K562 (cell line): ENCODE measurements at regions not wholly inside any gene's neighbourhood (a gene's known extent, or its start where the extent isn't known, plus 50 kb on each side); places are given as distances from the start of the nearest gene placed in this dataset.

Experiments used
- ATAC-seq: fragments of 200-7000 bp; cut with Tn5 transposase; 3 replicates; pipeline ENCODE4 v1.9.1; 2020; ENCODE audit warnings: moderate library complexity
- BruUV-seq: library from RNA; stranded (reverse); fragments of 400-500 nt; replicated peaks from 2 replicates; lab custom pipeline; 2021; lab: Mats Ljungman, UMichigan
- CTCF ChIA-PET: fragments of 300-600 bp; formaldehyde crosslinking; extraction: SDS; loops from one replicate; lab custom pipeline; 2021; ENCODE audit warnings: low intra/inter-chr PET ratio; lab: Yijun Ruan, JAX
- POLR2A ChIA-PET: fragments of 300-600, 350-650 bp; sonication (Branson Sonifier 250); formaldehyde crosslinking; extraction: SDS; loops from one replicate; lab custom pipeline; 2021; ENCODE audit warnings: antibody characterized with exemption, inconsistent platforms; lab: Yijun Ruan, JAX
- DNase-seq, 4 experiments: peaks; one replicate each; pipeline versions ENCODE4 v3.0.0 to v3.0.0-alpha.2; 2011 to 2018; ENCODE audit warnings: low spot score in 3 of 4, mixed read lengths in 3 of 4; ENCODE audit errors: extremely low read depth in 1 of 4
- FAIRE-seq: peaks from 2 replicates; lab custom pipeline; 2011; peaks lifted over from hg19 to GRCh38; lab: Jason Lieb, UNC
- H2AFZ ChIP-seq: 2 replicates; pipeline ENCODE4 v1.6.0; 2011; ENCODE audit warnings: low read depth, low read length, control low read depth, inconsistent platforms
- H3K27ac ChIP-seq: fragments of 200-600 bp; 3 replicates; pipeline ENCODE4 v1.8.0; 2011; ENCODE audit warnings: low read depth, mild to moderate bottlenecking, control low read depth, inconsistent platforms, low read length, moderate library complexity, mixed read lengths; ENCODE audit errors: extremely low read depth
- H3K27me3 ChIP-seq, 2 experiments: fragments of 300-600 bp in 1 of 2; 2 replicates in 1 of 2; 3 replicates in 1 of 2; pipeline versions ENCODE4 v1.6.0 to v1.8.0; 2011; ENCODE audit warnings: inconsistent platforms in 2 of 2, low read length in 2 of 2, mild to moderate bottlenecking in 1 of 2, mixed read lengths in 1 of 2, moderate library complexity in 1 of 2; ENCODE audit not compliant: control insufficient read depth in 2 of 2, insufficient read depth in 2 of 2
- H3K36me3 ChIP-seq: fragments of 300-600 bp; 3 replicates; pipeline ENCODE4 v1.8.0; 2011; ENCODE audit warnings: mild to moderate bottlenecking, low read length, inconsistent platforms; ENCODE audit not compliant: control insufficient read depth, insufficient read depth
- H3K4me1 ChIP-seq, 2 experiments: fragments of 200-600 bp in 1 of 2; replicated peaks in 1 of 2; 2 replicates in 1 of 2; 3 replicates in 1 of 2; pipeline versions ENCODE4 v1.5.1 to v1.8.0; 2011; ENCODE audit warnings: inconsistent platforms in 2 of 2, low read length in 2 of 2, mild to moderate bottlenecking in 1 of 2, mixed read lengths in 1 of 2, moderate library complexity in 1 of 2; ENCODE audit not compliant: control insufficient read depth in 2 of 2, insufficient read depth in 2 of 2
- H3K4me2 ChIP-seq: 2 replicates; pipeline ENCODE4 v1.6.1; 2011; ENCODE audit warnings: low read length, control low read depth, inconsistent platforms, mixed read lengths; ENCODE audit not compliant: insufficient read depth
- H3K4me3 ChIP-seq: fragments of 200-600 bp; sonication (generic), shearing (Covaris generic); 2 replicates; pipeline ENCODE4 v1.5.1; 2016; ENCODE audit warnings: control low read depth, inconsistent platforms
- H3K79me2 ChIP-seq: fragments of 200-600 bp; 3 replicates; pipeline ENCODE4 v1.8.0; 2011; ENCODE audit warnings: low read length, inconsistent platforms; ENCODE audit not compliant: control insufficient read depth, insufficient read depth
- H3K9ac ChIP-seq, 2 experiments: 2 replicates each; pipeline versions ENCODE4 v1.6.0 to v1.6.1; 2011; ENCODE audit warnings: low read depth in 2 of 2, low read length in 2 of 2, control low read depth in 1 of 2, inconsistent platforms in 1 of 2, mild to moderate bottlenecking in 1 of 2, mixed read lengths in 1 of 2; ENCODE audit not compliant: insufficient read depth in 1 of 2
- H3K9me1 ChIP-seq: one replicate; pipeline ENCODE4 v1.6.0; 2011; ENCODE audit warnings: inconsistent platforms, mild to moderate bottlenecking, low read length, moderate library complexity; ENCODE audit not compliant: control insufficient read depth, insufficient read depth
- H3K9me3 ChIP-seq: replicated peaks from 2 replicates; pipeline ENCODE4 v1.5.1; 2011; ENCODE audit warnings: low read depth, low read length, inconsistent platforms; ENCODE audit not compliant: control insufficient read depth, insufficient read depth
- H4K20me1 ChIP-seq: replicated peaks from 2 replicates; pipeline ENCODE4 v1.6.1; 2011; ENCODE audit warnings: low read length, inconsistent platforms, mixed read lengths; ENCODE audit not compliant: control insufficient read depth, insufficient read depth
- ATF2 ChIP-seq: sonication (generic); formaldehyde crosslinking; IDR thresholded peaks from 2 replicates; pipeline ENCODE4 v1.8.1; 2022; ENCODE audit warnings: missing genetic modification reagents
- C11orf30 ChIP-seq: fragments of 450-650 bp; IDR thresholded peaks from 2 replicates; pipeline ENCODE4 v1.6.1; 2016; ENCODE audit warnings: low read depth, mild to moderate bottlenecking
- DEAF1 ChIP-seq: fragments of 450-650 bp; formaldehyde crosslinking; IDR thresholded peaks from 2 replicates; pipeline ENCODE4 v1.4.0; 2020; ENCODE audit warnings: mild to moderate bottlenecking, moderate library complexity
- HNRNPK ChIP-seq: fragments of 200-400 bp; formaldehyde crosslinking; IDR thresholded peaks from one replicate; pipeline ENCODE4 v1.6.1; 2018; ENCODE audit warnings: mild to moderate bottlenecking, low read depth, low read length; ENCODE audit not compliant: poor library complexity, severe bottlenecking
- HNRNPL ChIP-seq: fragments of 200-400 bp; formaldehyde crosslinking; IDR thresholded peaks from 2 replicates; pipeline ENCODE4 v1.6.1; 2017; ENCODE audit warnings: low read depth, mild to moderate bottlenecking, low read length
- RBM34 ChIP-seq: fragments of 200-400 bp; formaldehyde crosslinking; IDR thresholded peaks from 2 replicates; pipeline ENCODE4 v1.6.1; 2018; ENCODE audit warnings: low read length, borderline replicate concordance; ENCODE audit not compliant: insufficient read depth
- RFX7 ChIP-seq: fragments of 250-450 bp; sonication (Bioruptor Pico); IDR thresholded peaks from 2 replicates; pipeline ENCODE4 v1.5.1; 2021; ENCODE audit warnings: mild to moderate bottlenecking
- TOE1 ChIP-seq, 2 experiments: fragments of 450-650 bp in 1 of 2; sonication (generic) in 1 of 2; formaldehyde crosslinking in 1 of 2; IDR thresholded peaks; 2 replicates each; pipeline versions ENCODE4 v1.7.1 to v1.8.0; 2016 to 2022; ENCODE audit warnings: borderline replicate concordance in 2 of 2, mild to moderate bottlenecking in 2 of 2, antibody characterized with exemption in 1 of 2, inconsistent platforms in 1 of 2, low read depth in 1 of 2, missing genetic modification reagents in 1 of 2, moderate library complexity in 1 of 2
- TSC22D4 ChIP-seq: fragments of 450-650 bp; IDR thresholded peaks from 2 replicates; pipeline ENCODE4 v1.6.1; 2016; ENCODE audit warnings: missing genetic modification characterization, missing biosample characterization, control low read depth
- XRCC5 ChIP-seq: fragments of 200-400 bp; formaldehyde crosslinking; IDR thresholded peaks from 2 replicates; pipeline ENCODE4 v1.6.1; 2017; ENCODE audit warnings: low read depth, mild to moderate bottlenecking, low read length
- ZC3H11A ChIP-seq: IDR thresholded peaks from 2 replicates; pipeline ENCODE4 v1.6.1; 2012; ENCODE audit warnings: low read depth, low read length, improper control_type of control experiment
- ZNF140 ChIP-seq: fragments of 250-450 bp; sonication (Bioruptor Pico); IDR thresholded peaks from 2 replicates; pipeline ENCODE4 v1.8.0; 2021; ENCODE audit warnings: moderate library complexity, mild to moderate bottlenecking, inconsistent platforms
- ZNF589 ChIP-seq: fragments of 200-800 bp; sonication (Bioruptor generic); IDR thresholded peaks from 2 replicates; pipeline ENCODE4 v1.6.1; 2016; ENCODE audit warnings: low read depth, missing genetic modification characterization, missing compliant biosample characterization
- WGBS: fragments of 100-300 bp; shearing (Covaris generic); methylation state at CpG from one replicate; pipeline ENCODE4 v1.1.6; 2016; ENCODE audit warnings: low coverage, mixed read lengths; ENCODE audit not compliant: insufficient coverage; ENCODE audit errors: missing lambda C conversion rate; 5-methylcytosine and 5-hydroxymethylcytosine counted together
- in situ Hi-C: fragments of 300-500 bp; cut with MboI; formaldehyde crosslinking; loops from 4 replicates; pipeline ENCODE4 v1.15.0; 2018; ENCODE audit warnings: inconsistent platforms, mixed read lengths
- intact Hi-C: fragments of 100-400 bp; cut with micrococcal nuclease; formaldehyde crosslinking; loops from 2 replicates; pipeline ENCODE4 v1.14.2; 2022
- TF ChIP-seq, protein P1 (sequence below), 2 experiments: fragments of 450-650 bp in 1 of 2; sonication (generic) in 1 of 2; formaldehyde crosslinking; conservative IDR thresholded peaks; 2 replicates each; pipeline versions ENCODE4 v1.4.0 to v1.8.1; 2020 to 2022; ENCODE audit warnings: mild to moderate bottlenecking in 1 of 2, missing genetic modification reagents in 1 of 2
- TF ChIP-seq, protein P2 (sequence below): sonication (generic); formaldehyde crosslinking; IDR thresholded peaks from 2 replicates; pipeline ENCODE4 v1.8.1; 2023; ENCODE audit warnings: mild to moderate bottlenecking, missing genetic modification reagents

GRCh38 chr5:143921525-143922311 is 109.8 kb downstream of the HMHB1 start:
- WGBS = 0% methylated on average over 1 of the region's 1 CpG
- in situ Hi-C loops (no loop called here), intact Hi-C loops (no loop called here)
- DNase-seq = no peak
- Histone ChIP-seq H4K20me1 (no peaks in the 10 kb centered on the region), H3K27ac (no peak overlapping the region), H3K4me3 (no peak overlapping the region), H3K4me2 (no peak overlapping the region), H3K4me1 (no peaks in the 10 kb centered on the region), H3K9me1 (no peaks in the 10 kb centered on the region), H3K27me3 (no peaks in the 10 kb centered on the region), H3K9me3 (no peaks in the 10 kb centered on the region), H3K9ac (no peak overlapping the region), H3K36me3 (no peaks in the 10 kb centered on the region), H3K79me2 (no peaks in the 10 kb centered on the region), H2AFZ (no peak overlapping the region)
- no peak for FAIRE-seq
- POLR2A ChIA-PET = no interaction called here
- no peak for ATAC-seq
- CTCF ChIA-PET = no interaction called here
- BruUV-seq = no TSS peak
- no peak for TF ChIP-seq DEAF1
- no peak for TF ChIP-seq RFX7 (CRISPR knock-in tag)
- TF ChIP-seq ZNF589 (CRISPR knock-in tag) = no peak
- TF ChIP-seq XRCC5 = no peak
- no peak for TF ChIP-seq HNRNPK
- no peak for TF ChIP-seq RBM34
- TF ChIP-seq, protein P1, sequence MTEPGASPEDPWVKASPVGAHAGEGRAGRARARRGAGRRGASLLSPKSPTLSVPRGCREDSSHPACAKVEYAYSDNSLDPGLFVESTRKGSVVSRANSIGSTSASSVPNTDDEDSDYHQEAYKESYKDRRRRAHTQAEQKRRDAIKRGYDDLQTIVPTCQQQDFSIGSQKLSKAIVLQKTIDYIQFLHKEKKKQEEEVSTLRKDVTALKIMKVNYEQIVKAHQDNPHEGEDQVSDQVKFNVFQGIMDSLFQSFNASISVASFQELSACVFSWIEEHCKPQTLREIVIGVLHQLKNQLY (CRISPR knock-in tag; conservative IDR thresholded peaks at IDR 0.05) = no peak
- TF ChIP-seq ZNF140 (CRISPR knock-in tag) = no peak
- TF ChIP-seq C11orf30 = no peak
- TF ChIP-seq TOE1 (IDR thresholded peaks at IDR 0.05; ENCODE audit: borderline replicate concordance) = no peak
- no peak for TF ChIP-seq TOE1 (CRISPR knock-in tag; IDR thresholded peaks at IDR 0.05; ENCODE audit: borderline replicate concordance, low read depth)
- TF ChIP-seq ZC3H11A = no peak
- TF ChIP-seq, protein P2, sequence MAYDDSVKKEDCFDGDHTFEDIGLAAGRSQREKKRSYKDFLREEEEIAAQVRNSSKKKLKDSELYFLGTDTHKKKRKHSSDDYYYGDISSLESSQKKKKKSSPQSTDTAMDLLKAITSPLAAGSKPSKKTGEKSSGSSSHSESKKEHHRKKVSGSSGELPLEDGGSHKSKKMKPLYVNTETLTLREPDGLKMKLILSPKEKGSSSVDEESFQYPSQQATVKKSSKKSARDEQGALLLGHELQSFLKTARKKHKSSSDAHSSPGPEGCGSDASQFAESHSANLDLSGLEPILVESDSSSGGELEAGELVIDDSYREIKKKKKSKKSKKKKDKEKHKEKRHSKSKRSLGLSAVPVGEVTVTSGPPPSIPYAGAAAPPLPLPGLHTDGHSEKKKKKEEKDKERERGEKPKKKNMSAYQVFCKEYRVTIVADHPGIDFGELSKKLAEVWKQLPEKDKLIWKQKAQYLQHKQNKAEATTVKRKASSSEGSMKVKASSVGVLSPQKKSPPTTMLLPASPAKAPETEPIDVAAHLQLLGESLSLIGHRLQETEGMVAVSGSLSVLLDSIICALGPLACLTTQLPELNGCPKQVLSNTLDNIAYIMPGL (CRISPR knock-in tag) = no peak
- TF ChIP-seq TSC22D4 (tag) = no peak
- no peak for TF ChIP-seq ATF2 (CRISPR knock-in tag)
- TF ChIP-seq HNRNPL = no peak
